PFSK-1 (cell line): ENCODE measurements at regions not wholly inside any gene's neighbourhood (a gene's known extent, or its start where the extent isn't known, plus 50 kb on each side); places are given as distances from the start of the nearest gene placed in this dataset.

Source experiments
- FOXP2 ChIP-seq: optimal IDR thresholded peaks from 2 replicates; pipeline ENCODE3; 2011; ENCODE audit warnings: borderline replicate concordance, control low read depth, inconsistent platforms; ENCODE audit not compliant: insufficient read depth; ENCODE audit errors: extremely low read length, extremely low read depth
- POLR2AphosphoS5 ChIP-seq: IDR thresholded peaks from 2 replicates; pipeline ENCODE4 v1.6.1; 2012; ENCODE audit warnings: low read depth, mild to moderate bottlenecking, control low read depth, low read length, moderate library complexity
- REST ChIP-seq, 2 experiments: IDR thresholded peaks; 2 replicates each; pipeline versions ENCODE4 v1.6.1 to v1.8.0; 2011 to 2012; ENCODE audit warnings: low read depth in 2 of 2, low read length in 2 of 2, control low read depth in 1 of 2, inconsistent platforms in 1 of 2, mild to moderate bottlenecking in 1 of 2, moderate library complexity in 1 of 2; ENCODE audit not compliant: insufficient read depth in 1 of 2
- SIN3A ChIP-seq: IDR thresholded peaks from 2 replicates; pipeline ENCODE4 v1.6.1; 2012; ENCODE audit warnings: mild to moderate bottlenecking, low read length, moderate library complexity, borderline replicate concordance; ENCODE audit not compliant: insufficient read depth
- TAF1 ChIP-seq: IDR thresholded peaks from 2 replicates; pipeline ENCODE4 v1.6.1; 2012; ENCODE audit warnings: low read length, control low read depth, borderline replicate concordance; ENCODE audit not compliant: insufficient read depth

DNA sequence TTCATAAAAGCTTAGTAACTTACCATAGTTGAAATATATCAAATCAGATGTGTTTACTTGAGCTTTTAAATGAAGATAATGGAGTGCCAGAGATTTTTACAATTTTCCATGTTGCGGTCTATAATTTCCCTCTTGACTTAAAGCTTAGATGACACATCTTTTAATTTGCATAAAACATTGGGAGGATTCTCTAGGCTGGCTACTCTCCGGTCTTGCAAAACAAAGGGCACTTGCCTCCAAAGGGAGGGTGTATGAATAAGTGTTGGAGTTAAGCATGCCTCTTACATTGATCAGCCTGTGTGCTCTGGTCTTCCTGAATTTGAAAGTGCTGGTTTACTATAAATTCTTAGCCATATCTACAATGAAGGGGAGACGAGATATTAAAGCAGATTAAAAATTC lies 336.4 kb upstream of the NAV3 start:
- TF ChIP-seq POLR2AphosphoS5 (no peak), REST (IDR thresholded peaks at IDR 0.05; ENCODE audit: insufficient read depth in 1 of 2, low read depth in 2 of 2, low read length in 2 of 2) (no peak), FOXP2 (no peak), TAF1 (no peak), SIN3A (no peak)

GRCh38 chr12:77493302-77494168 lies 337.2 kb upstream of the NAV3 start:
- TF ChIP-seq SIN3A (no peak), TAF1 (no peak), REST (IDR thresholded peaks at IDR 0.05; ENCODE audit: insufficient read depth in 1 of 2, low read depth in 2 of 2, low read length in 2 of 2) (no peak), POLR2AphosphoS5 (no peak), FOXP2 (no peak)

GRCh38 chr12:77492536-77492935 lies 338.2 kb upstream of the NAV3 start:
- TF ChIP-seq TAF1: no peak
- TF ChIP-seq FOXP2: no peak
- no peak for TF ChIP-seq SIN3A
- no peak for TF ChIP-seq POLR2AphosphoS5
- TF ChIP-seq REST (IDR thresholded peaks at IDR 0.05; ENCODE audit: insufficient read depth in 1 of 2, low read depth in 2 of 2, low read length in 2 of 2): no peak

DNA sequence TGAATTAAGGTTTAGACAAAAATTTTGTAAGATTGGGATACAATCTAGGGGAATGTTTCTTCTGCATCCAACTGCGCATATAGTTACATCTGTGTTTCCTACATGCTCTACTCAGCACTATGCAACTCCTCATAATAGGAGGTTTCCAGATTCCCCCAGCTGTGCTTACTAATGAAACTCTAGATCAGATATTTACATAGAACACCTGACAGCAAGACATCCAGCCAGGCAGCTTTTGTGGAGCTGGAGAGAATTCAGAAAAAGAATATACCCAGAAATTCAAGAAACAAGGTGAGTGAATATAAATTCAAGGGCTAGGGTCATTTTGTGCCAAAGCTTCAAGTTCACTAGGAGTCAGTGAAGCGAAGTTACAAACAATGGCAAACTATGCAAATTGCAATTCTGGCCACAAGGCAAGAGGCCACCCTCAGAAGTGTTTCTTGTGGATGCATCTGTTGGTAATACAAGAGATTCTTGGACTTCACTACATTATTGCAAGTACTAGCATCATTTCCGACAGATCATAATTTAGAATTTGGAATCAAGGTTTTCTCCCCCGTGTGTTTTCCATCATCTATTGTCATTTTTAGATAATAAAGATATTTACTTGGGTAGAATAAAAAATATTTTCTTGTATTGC lies 341.2 kb upstream of the NAV3 start:
- TF ChIP-seq FOXP2: no peak
- TF ChIP-seq TAF1: no peak
- no peak for TF ChIP-seq SIN3A
- TF ChIP-seq REST (IDR thresholded peaks at IDR 0.05; ENCODE audit: insufficient read depth in 1 of 2, low read depth in 2 of 2, low read length in 2 of 2): no peak
- no peak for TF ChIP-seq POLR2AphosphoS5
